ENCODE measurements at regions not wholly inside any gene's neighbourhood (a gene's known extent, or its start where the extent isn't known, plus 50 kb on each side); places are given as distances from the start of the nearest gene placed in this dataset.

GRCh38 chr13:64801768-64802167 is 2428.4 kb downstream of the PCDH9 start:
- peak; percentile 74 for DNase-seq (ENCODE audit: low spot score)

- DNase-seq (ENCODE audit: low spot score) = no peak
Measured at GRCh38 chr13:64798422-64798821, 2431.7 kb downstream of the PCDH9 start.

- no peak for DNase-seq (ENCODE audit: low spot score)
Measured at GRCh38 chr13:64793592-64793991, 2436.5 kb downstream of the PCDH9 start.

- DNase-seq (ENCODE audit: low spot score) = no peak
Measured at GRCh38 chr13:64793131-64793530, 2437.0 kb downstream of the PCDH9 start.

- no peak for DNase-seq (ENCODE audit: low spot score)
Measured at GRCh38 chr13:64791373-64791772, 2438.8 kb downstream of the PCDH9 start.

GRCh38 chr13:64782466-64782865 is 2447.7 kb downstream of the PCDH9 start:
- DNase-seq (ENCODE audit: low spot score) = peak; percentile 11

- no peak for DNase-seq (ENCODE audit: low spot score)
Measured at GRCh38 chr13:64778002-64778401, 2452.1 kb downstream of the PCDH9 start.

GRCh38 chr13:64774915-64775314 is 2455.2 kb downstream of the PCDH9 start:
- no peak for DNase-seq (ENCODE audit: low spot score)

- no peak for DNase-seq (ENCODE audit: low spot score)
Measured at GRCh38 chr13:64770743-64771142, 2459.4 kb downstream of the PCDH9 start.

GRCh38 chr13:64767054-64767453 is 2463.1 kb downstream of the PCDH9 start:
- DNase-seq (ENCODE audit: low spot score) = no peak

GRCh38 chr13:64765636-64766035 is 2464.5 kb downstream of the PCDH9 start:
- no peak for DNase-seq (ENCODE audit: low spot score)

GRCh38 chr13:64758521-64759244 is 2471.5 kb downstream of the PCDH9 start:
- no peak for DNase-seq (ENCODE audit: low spot score)

GRCh38 chr13:64756621-64757020 is 2473.5 kb downstream of the PCDH9 start:
- DNase-seq (ENCODE audit: low spot score) = no peak

GRCh38 chr13:64755961-64756360 is 2474.2 kb downstream of the PCDH9 start:
- DNase-seq (ENCODE audit: low spot score) = no peak

- DNase-seq (ENCODE audit: low spot score) = no peak
Measured at GRCh38 chr13:64753233-64754000, 2476.7 kb downstream of the PCDH9 start.

- DNase-seq (ENCODE audit: low spot score) = peak; percentile 16
Measured at GRCh38 chr13:64749301-64749700, 2480.8 kb downstream of the PCDH9 start.

- DNase-seq (ENCODE audit: low spot score) = no peak
Measured at GRCh38 chr13:64746845-64747244, 2483.3 kb downstream of the PCDH9 start.

GRCh38 chr13:64740493-64740892 is 2489.6 kb downstream of the PCDH9 start:
- DNase-seq (ENCODE audit: low spot score) = no peak

- no peak for DNase-seq (ENCODE audit: low spot score)
Measured at GRCh38 chr13:64725492-64725891, 2504.6 kb downstream of the PCDH9 start.

GRCh38 chr13:64723724-64724123 is 2506.4 kb downstream of the PCDH9 start:
- DNase-seq (ENCODE audit: low spot score) = peak; percentile 93

GRCh38 chr13:64718116-64718515 is 2512.0 kb downstream of the PCDH9 start:
- DNase-seq (ENCODE audit: low spot score) = no peak

- no peak for DNase-seq (ENCODE audit: low spot score)
Measured at GRCh38 chr13:64716936-64717335, 2513.2 kb downstream of the PCDH9 start.

- DNase-seq (ENCODE audit: low spot score) = peak; percentile 93
Measured at GRCh38 chr13:64709079-64709478, 2521.1 kb downstream of the PCDH9 start.

Measured in SK-N-DZ (cell line).